ENCODE measurements at regions not wholly inside any gene's neighbourhood (a gene's known extent, or its start where the extent isn't known, plus 50 kb on each side); places are given as distances from the start of the nearest gene placed in this dataset.

GRCh38 chr3:48084929-48085328 is 68.7 kb upstream of the MAP4 start:
- TF ChIP-seq CTCF (IDR thresholded peaks at IDR 0.05 in 4 of 5, conservative IDR thresholded peaks at IDR 0.05 in 1 of 5) (no peak), POLR2A (IDR thresholded peaks at IDR 0.05) (no peak)

Measured in gastrocnemius medialis (tissue), 4 donors.